ENCODE measurements at regions not wholly inside any gene's neighbourhood (a gene's known extent, or its start where the extent isn't known, plus 50 kb on each side); places are given as distances from the start of the nearest gene placed in this dataset.

DNA sequence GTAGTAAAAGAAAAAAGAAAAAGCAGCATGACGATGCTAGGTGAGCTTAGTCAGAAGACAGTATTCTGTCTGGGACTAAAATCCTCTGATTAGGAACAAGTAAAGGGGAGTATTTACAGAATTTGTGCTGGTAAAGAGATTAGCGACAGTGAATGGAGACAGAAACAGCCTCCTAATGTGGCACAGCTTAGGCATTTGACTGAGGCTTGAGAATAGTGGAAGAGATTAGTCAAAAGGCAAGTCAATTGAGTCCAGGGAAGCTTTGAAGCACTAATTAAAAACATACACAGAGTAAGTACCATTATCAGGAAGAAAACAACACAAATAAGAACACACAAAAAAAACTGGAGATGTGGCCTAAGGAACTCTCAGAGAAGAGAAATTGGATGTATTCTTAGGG is 131.9 kb upstream of the CLEC14A start:
- ATAC-seq: no peak
- TF ChIP-seq SNAI2 (CRISPR knock-in tag; IDR thresholded peaks at IDR 0.05) (no peak), ZNF565 (CRISPR knock-in tag; conservative IDR thresholded peaks at IDR 0.05; ENCODE audit: low read depth) (no peak)

DNA sequence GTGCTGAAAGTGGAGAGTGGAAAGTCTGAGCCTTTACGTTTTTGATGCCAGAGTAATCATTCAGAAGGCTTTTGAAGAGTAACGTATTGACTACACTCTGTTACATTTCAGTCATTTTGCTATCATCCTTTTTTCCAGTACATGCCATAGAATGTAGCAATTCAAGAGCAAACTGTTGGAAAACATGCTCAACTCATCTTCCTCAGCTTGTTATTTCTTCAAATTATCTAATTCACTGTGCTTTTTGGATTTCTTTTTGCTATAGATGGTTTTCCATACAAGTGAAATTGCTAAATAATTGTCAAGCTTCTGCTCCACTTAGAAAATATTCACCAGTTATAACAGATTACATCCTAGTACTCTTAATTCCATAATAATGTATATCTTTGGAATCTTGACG is 129.9 kb upstream of the CLEC14A start:
- no peak for TF ChIP-seq ZFP3 (CRISPR knock-in tag; IDR thresholded peaks at IDR 0.05)
- no peak for TF ChIP-seq BACH2 (CRISPR knock-in tag; IDR thresholded peaks at IDR 0.05; ENCODE audit: borderline replicate concordance)
- no peak for TF ChIP-seq ZNF8 (CRISPR knock-in tag; IDR thresholded peaks at IDR 0.05)
- TF ChIP-seq RARB (CRISPR knock-in tag; IDR thresholded peaks at IDR 0.05): no peak
- no peak for TF ChIP-seq OSR1 (CRISPR knock-in tag; IDR thresholded peaks at IDR 0.05)
- TF ChIP-seq, protein P1, sequence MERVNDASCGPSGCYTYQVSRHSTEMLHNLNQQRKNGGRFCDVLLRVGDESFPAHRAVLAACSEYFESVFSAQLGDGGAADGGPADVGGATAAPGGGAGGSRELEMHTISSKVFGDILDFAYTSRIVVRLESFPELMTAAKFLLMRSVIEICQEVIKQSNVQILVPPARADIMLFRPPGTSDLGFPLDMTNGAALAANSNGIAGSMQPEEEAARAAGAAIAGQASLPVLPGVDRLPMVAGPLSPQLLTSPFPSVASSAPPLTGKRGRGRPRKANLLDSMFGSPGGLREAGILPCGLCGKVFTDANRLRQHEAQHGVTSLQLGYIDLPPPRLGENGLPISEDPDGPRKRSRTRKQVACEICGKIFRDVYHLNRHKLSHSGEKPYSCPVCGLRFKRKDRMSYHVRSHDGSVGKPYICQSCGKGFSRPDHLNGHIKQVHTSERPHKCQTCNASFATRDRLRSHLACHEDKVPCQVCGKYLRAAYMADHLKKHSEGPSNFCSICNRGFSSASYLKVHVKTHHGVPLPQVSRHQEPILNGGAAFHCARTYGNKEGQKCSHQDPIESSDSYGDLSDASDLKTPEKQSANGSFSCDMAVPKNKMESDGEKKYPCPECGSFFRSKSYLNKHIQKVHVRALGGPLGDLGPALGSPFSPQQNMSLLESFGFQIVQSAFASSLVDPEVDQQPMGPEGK (CRISPR knock-in tag; IDR thresholded peaks at IDR 0.05; ENCODE audit: borderline replicate concordance): no peak
- TF ChIP-seq ZC3H10 (CRISPR knock-in tag; IDR thresholded peaks at IDR 0.05): no peak
- TF ChIP-seq CSDC2 (CRISPR knock-in tag; IDR thresholded peaks at IDR 0.05): no peak
- TF ChIP-seq TCF4 (CRISPR knock-in tag; IDR thresholded peaks at IDR 0.05; ENCODE audit: borderline replicate concordance): no peak
- TF ChIP-seq ZNF565 (CRISPR knock-in tag; conservative IDR thresholded peaks at IDR 0.05; ENCODE audit: low read depth): no peak
- no peak for TF ChIP-seq ARNTL (CRISPR knock-in tag; IDR thresholded peaks at IDR 0.05; ENCODE audit: borderline replicate concordance, low read depth)
- TF ChIP-seq GLIS3 (CRISPR knock-in tag; IDR thresholded peaks at IDR 0.05): no peak
- TF ChIP-seq, protein P2, sequence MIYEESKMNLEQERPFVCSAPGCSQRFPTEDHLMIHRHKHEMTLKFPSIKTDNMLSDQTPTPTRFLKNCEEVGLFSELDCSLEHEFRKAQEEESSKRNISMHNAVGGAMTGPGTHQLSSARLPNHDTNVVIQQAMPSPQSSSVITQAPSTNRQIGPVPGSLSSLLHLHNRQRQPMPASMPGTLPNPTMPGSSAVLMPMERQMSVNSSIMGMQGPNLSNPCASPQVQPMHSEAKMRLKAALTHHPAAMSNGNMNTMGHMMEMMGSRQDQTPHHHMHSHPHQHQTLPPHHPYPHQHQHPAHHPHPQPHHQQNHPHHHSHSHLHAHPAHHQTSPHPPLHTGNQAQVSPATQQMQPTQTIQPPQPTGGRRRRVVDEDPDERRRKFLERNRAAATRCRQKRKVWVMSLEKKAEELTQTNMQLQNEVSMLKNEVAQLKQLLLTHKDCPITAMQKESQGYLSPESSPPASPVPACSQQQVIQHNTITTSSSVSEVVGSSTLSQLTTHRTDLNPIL (CRISPR knock-in tag; IDR thresholded peaks at IDR 0.05; ENCODE audit: low read depth): no peak
- TF ChIP-seq, protein P3, sequence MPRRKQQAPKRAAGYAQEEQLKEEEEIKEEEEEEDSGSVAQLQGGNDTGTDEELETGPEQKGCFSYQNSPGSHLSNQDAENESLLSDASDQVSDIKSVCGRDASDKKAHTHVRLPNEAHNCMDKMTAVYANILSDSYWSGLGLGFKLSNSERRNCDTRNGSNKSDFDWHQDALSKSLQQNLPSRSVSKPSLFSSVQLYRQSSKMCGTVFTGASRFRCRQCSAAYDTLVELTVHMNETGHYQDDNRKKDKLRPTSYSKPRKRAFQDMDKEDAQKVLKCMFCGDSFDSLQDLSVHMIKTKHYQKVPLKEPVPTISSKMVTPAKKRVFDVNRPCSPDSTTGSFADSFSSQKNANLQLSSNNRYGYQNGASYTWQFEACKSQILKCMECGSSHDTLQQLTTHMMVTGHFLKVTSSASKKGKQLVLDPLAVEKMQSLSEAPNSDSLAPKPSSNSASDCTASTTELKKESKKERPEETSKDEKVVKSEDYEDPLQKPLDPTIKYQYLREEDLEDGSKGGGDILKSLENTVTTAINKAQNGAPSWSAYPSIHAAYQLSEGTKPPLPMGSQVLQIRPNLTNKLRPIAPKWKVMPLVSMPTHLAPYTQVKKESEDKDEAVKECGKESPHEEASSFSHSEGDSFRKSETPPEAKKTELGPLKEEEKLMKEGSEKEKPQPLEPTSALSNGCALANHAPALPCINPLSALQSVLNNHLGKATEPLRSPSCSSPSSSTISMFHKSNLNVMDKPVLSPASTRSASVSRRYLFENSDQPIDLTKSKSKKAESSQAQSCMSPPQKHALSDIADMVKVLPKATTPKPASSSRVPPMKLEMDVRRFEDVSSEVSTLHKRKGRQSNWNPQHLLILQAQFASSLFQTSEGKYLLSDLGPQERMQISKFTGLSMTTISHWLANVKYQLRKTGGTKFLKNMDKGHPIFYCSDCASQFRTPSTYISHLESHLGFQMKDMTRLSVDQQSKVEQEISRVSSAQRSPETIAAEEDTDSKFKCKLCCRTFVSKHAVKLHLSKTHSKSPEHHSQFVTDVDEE (CRISPR knock-in tag; IDR thresholded peaks at IDR 0.05): no peak
- no peak for TF ChIP-seq SNAI2 (CRISPR knock-in tag; IDR thresholded peaks at IDR 0.05)
- no peak for TF ChIP-seq TOX (CRISPR knock-in tag; IDR thresholded peaks at IDR 0.05; ENCODE audit: borderline replicate concordance)
- no peak for TF ChIP-seq ISL1 (CRISPR knock-in tag; IDR thresholded peaks at IDR 0.05)
- TF ChIP-seq, protein P4, sequence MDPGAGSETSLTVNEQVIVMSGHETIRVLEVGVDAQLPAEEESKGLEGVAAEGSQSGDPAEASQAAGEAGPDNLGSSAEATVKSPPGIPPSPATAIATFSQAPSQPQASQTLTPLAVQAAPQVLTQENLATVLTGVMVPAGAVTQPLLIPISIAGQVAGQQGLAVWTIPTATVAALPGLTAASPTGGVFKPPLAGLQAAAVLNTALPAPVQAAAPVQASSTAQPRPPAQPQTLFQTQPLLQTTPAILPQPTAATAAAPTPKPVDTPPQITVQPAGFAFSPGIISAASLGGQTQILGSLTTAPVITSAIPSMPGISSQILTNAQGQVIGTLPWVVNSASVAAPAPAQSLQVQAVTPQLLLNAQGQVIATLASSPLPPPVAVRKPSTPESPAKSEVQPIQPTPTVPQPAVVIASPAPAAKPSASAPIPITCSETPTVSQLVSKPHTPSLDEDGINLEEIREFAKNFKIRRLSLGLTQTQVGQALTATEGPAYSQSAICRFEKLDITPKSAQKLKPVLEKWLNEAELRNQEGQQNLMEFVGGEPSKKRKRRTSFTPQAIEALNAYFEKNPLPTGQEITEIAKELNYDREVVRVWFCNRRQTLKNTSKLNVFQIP (CRISPR knock-in tag; IDR thresholded peaks at IDR 0.05; ENCODE audit: borderline replicate concordance, low read depth): no peak
- TF ChIP-seq ZNF70 (CRISPR knock-in tag; IDR thresholded peaks at IDR 0.05): no peak
- ATAC-seq: no peak

DNA sequence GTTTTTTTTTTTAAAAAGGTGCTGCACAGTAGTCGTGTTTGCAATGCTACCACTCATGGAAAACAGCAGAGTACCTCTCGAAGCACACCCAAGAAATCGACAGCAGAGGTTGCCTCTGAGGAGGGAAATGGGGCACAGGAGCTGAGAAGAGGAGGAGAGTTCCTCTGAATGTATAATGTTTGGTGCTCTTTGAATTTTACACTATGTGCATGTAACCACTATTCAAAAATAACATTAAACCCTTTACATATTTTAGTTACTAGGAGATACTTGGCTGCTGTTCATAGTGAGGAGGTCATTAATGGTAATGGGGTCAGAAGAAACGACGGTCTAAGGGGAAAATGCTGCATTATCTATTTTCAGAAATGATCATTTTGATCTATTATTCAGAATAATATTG is 129.4 kb upstream of the CLEC14A start:
- TF ChIP-seq ZC3H10 (CRISPR knock-in tag; IDR thresholded peaks at IDR 0.05) (no peak), PPARA (CRISPR knock-in tag; IDR thresholded peaks at IDR 0.05; ENCODE audit: borderline replicate concordance) (no peak), ISL1 (CRISPR knock-in tag; IDR thresholded peaks at IDR 0.05) (no peak), ZFP30 (CRISPR knock-in tag; IDR thresholded peaks at IDR 0.05) (no peak), RARB (CRISPR knock-in tag; IDR thresholded peaks at IDR 0.05) (no peak), SNAI2 (CRISPR knock-in tag; IDR thresholded peaks at IDR 0.05) (no peak), TOX (CRISPR knock-in tag; IDR thresholded peaks at IDR 0.05; ENCODE audit: borderline replicate concordance) (no peak), CSDC2 (CRISPR knock-in tag; IDR thresholded peaks at IDR 0.05) (no peak), ESRRG (CRISPR knock-in tag; IDR thresholded peaks at IDR 0.05) (no peak)
- TF ChIP-seq, protein P2 (CRISPR knock-in tag; IDR thresholded peaks at IDR 0.05; ENCODE audit: low read depth): no peak
- TF ChIP-seq, protein P3 (CRISPR knock-in tag; IDR thresholded peaks at IDR 0.05): no peak
- TF ChIP-seq, protein P5, sequence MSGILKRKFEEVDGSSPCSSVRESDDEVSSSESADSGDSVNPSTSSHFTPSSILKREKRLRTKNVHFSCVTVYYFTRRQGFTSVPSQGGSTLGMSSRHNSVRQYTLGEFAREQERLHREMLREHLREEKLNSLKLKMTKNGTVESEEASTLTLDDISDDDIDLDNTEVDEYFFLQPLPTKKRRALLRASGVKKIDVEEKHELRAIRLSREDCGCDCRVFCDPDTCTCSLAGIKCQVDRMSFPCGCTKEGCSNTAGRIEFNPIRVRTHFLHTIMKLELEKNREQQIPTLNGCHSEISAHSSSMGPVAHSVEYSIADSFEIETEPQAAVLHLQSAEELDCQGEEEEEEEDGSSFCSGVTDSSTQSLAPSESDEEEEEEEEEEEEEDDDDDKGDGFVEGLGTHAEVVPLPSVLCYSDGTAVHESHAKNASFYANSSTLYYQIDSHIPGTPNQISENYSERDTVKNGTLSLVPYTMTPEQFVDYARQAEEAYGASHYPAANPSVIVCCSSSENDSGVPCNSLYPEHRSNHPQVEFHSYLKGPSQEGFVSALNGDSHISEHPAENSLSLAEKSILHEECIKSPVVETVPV (CRISPR knock-in tag; IDR thresholded peaks at IDR 0.05): no peak
- TF ChIP-seq, protein P1 (CRISPR knock-in tag; IDR thresholded peaks at IDR 0.05; ENCODE audit: borderline replicate concordance): no peak
- ATAC-seq: no peak

Measured in SK-N-SH treated with all-trans-retinoic acid at 6 μM for 48 hours (cell line).